GOT3 (cell line): ENCODE measurements at regions not wholly inside any gene's neighbourhood (a gene's known extent, or its start where the extent isn't known, plus 50 kb on each side); places are given as distances from the start of the nearest gene placed in this dataset.

Experiments used
- DNase-seq: peaks from one replicate; lab custom pipeline; 2025; ENCODE audit warnings: mixed read lengths; lab: John Stamatoyannopoulos, UW

GRCh38 chr15:31871166-31871886, 159.0 kb upstream of the CHRNA7 start:
- DNase-seq, result no peak

- DNase-seq, result no peak
These were observed 158.4 kb upstream of the CHRNA7 start for GRCh38 chr15:31871887-31872281.

GRCh38 chr15:31887246-31887645, 143.1 kb upstream of the CHRNA7 start:
- no peak for DNase-seq

- no peak for DNase-seq
These were observed 137.8 kb upstream of the CHRNA7 start for GRCh38 chr15:31892513-31892912.

- DNase-seq, result no peak
These were observed 136.5 kb upstream of the CHRNA7 start for GRCh38 chr15:31893780-31894179.

- no peak for DNase-seq
These were observed 132.6 kb upstream of the CHRNA7 start for GRCh38 chr15:31897746-31898145.

- DNase-seq, result no peak
These were observed 128.8 kb upstream of the CHRNA7 start for GRCh38 chr15:31901501-31901900.

GRCh38 chr15:31905054-31905453, 125.3 kb upstream of the CHRNA7 start:
- no peak for DNase-seq

GRCh38 chr15:31925541-31925940, 104.8 kb upstream of the CHRNA7 start:
- DNase-seq, result no peak

GRCh38 chr15:31930967-31931366, 99.3 kb upstream of the CHRNA7 start:
- no peak for DNase-seq

- DNase-seq, result no peak
These were observed 97.7 kb upstream of the CHRNA7 start for GRCh38 chr15:31932576-31932975.

- no peak for DNase-seq
These were observed 95.5 kb upstream of the CHRNA7 start for GRCh38 chr15:31934821-31935220.

GRCh38 chr15:31953478-31953877, 76.8 kb upstream of the CHRNA7 start:
- DNase-seq, result no peak

GRCh38 chr15:31954374-31955172, 75.7 kb upstream of the CHRNA7 start:
- DNase-seq, result no peak

GRCh38 chr15:31955734-31956133, 74.6 kb upstream of the CHRNA7 start:
- DNase-seq, result no peak

- DNase-seq, result no peak
These were observed 72.7 kb upstream of the CHRNA7 start for GRCh38 chr15:31957581-31957980.

GRCh38 chr15:31964586-31965307, 65.6 kb upstream of the CHRNA7 start:
- no peak for DNase-seq

GRCh38 chr15:31970007-31970406, 60.3 kb upstream of the CHRNA7 start:
- DNase-seq, result no peak

GRCh38 chr15:31973197-31973596, 57.1 kb upstream of the CHRNA7 start:
- no peak for DNase-seq

- no peak for DNase-seq
These were observed 56.0 kb upstream of the CHRNA7 start for GRCh38 chr15:31974154-31974794.

GRCh38 chr15:31974855-31975829, 55.2 kb upstream of the CHRNA7 start:
- DNase-seq, result no peak
